ENCODE measurements at regions not wholly inside any gene's neighbourhood (a gene's known extent, or its start where the extent isn't known, plus 50 kb on each side); places are given as distances from the start of the nearest gene placed in this dataset.
"Not testable (repeated sequence)": the region's sequence is repeated elsewhere in the genome, so short reads cannot be mapped to it uniquely, and the experiment has no call there.

GRCh38 chr1:121048769-121049443, 135.2 kb downstream of the FAM72B start:
- DNase-seq; H3K36me3 Mint-ChIP-seq (ENCODE audit: insufficient read depth); H3K4me3 Mint-ChIP-seq; H3K9me3 Mint-ChIP-seq; ATAC-seq (replicated peaks); H3K27ac Mint-ChIP-seq; H3K4me1 Mint-ChIP-seq (ENCODE audit: low read depth in 2 of 2): not testable (repeated sequence)
- peaks cover 6 to 24% of the 10 kb centered on the region in 2 donors for H3K27me3 Mint-ChIP-seq

GRCh38 chr1:121050097-121050496, 134.0 kb downstream of the FAM72B start:
- not testable (repeated sequence) for H3K36me3 Mint-ChIP-seq (ENCODE audit: insufficient read depth); H3K4me3 Mint-ChIP-seq; H3K4me1 Mint-ChIP-seq (ENCODE audit: low read depth in 2 of 2); ATAC-seq (replicated peaks); DNase-seq; H3K27ac Mint-ChIP-seq; H3K9me3 Mint-ChIP-seq
- peaks cover 6 to 24% of the 10 kb centered on the region in 2 donors for H3K27me3 Mint-ChIP-seq

- DNase-seq; H3K27ac Mint-ChIP-seq; H3K36me3 Mint-ChIP-seq (ENCODE audit: insufficient read depth); H3K4me1 Mint-ChIP-seq (ENCODE audit: low read depth in 2 of 2); ATAC-seq (replicated peaks); H3K9me3 Mint-ChIP-seq: not testable (repeated sequence)
- H3K4me3 Mint-ChIP-seq, result peak overlapping the region in 1 of 2 donors; percentile 10
- H3K27me3 Mint-ChIP-seq, result peaks cover 6 to 24% of the 10 kb centered on the region in 2 donors
Measured at GRCh38 chr1:121051161-121051790, 132.9 kb downstream of the FAM72B start.

DNA sequence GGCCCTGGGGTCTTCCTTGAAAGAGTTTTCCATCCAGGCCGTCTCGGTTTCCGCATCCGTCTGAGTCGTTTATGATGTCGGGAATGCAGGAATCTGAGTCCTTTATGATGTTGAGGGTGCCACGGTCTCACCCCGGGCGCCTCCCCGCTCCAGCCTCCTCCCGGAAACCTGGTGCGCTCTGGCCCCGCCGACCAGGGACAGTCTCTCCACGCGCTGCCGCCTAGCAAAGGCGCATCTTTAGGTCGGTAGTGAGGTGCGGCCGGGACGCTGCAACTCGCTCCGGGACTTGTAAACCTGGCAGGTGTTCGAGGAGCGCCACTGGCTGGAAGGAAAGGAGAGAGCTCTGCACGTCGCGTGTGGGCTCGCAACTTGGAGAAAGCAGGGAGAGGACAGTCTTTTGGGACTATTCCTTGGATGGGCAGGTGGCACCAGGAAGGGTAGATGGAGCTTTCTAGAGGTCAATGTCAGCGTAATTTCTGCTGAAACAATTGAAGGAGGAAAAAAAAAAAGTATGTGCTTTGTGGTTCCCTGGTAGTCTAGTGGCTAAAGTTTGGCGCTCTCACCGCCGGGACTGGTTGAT, 132.0 kb downstream of the FAM72B start:
- not testable (repeated sequence) for H3K9me3 Mint-ChIP-seq; H3K36me3 Mint-ChIP-seq (ENCODE audit: insufficient read depth); H3K27ac Mint-ChIP-seq; H3K4me1 Mint-ChIP-seq (ENCODE audit: low read depth in 2 of 2); DNase-seq; H3K4me3 Mint-ChIP-seq; ATAC-seq (replicated peaks)
- peaks cover 6 to 25% of the 10 kb centered on the region in 2 donors for H3K27me3 Mint-ChIP-seq

- ATAC-seq (replicated peaks); DNase-seq; H3K4me3 Mint-ChIP-seq; H3K36me3 Mint-ChIP-seq (ENCODE audit: insufficient read depth); H3K27ac Mint-ChIP-seq; H3K4me1 Mint-ChIP-seq (ENCODE audit: low read depth in 2 of 2); H3K9me3 Mint-ChIP-seq: not testable (repeated sequence)
- H3K27me3 Mint-ChIP-seq, result peaks cover 6 to 27% of the 10 kb centered on the region in 2 donors
Measured at GRCh38 chr1:121054928-121055327, 129.2 kb downstream of the FAM72B start.

DNA sequence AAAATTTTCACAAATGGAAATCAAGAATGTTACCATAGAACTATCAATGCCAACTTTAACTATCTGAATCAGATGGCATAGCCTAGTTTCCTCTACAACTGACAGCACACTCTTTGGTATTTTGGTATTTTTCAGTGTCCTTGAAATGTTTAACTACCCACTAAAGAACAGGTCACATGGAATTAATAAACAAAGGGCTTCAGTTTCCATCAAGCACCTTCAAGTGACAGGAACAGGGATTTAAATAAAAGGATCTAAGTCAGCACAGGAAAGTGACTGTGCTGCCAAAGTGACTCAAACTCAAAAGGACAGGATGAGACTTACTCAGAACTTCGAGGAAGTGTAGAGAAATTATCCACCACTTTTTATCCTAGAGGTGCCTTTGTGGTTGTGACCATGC, 117.2 kb downstream of the FAM72B start:
- H3K4me1 Mint-ChIP-seq (ENCODE audit: low read depth in 2 of 2); H3K9me3 Mint-ChIP-seq: not testable (repeated sequence)

GRCh38 chr1:121068738-121069499, 115.2 kb downstream of the FAM72B start:
- H3K9me3 Mint-ChIP-seq; H3K36me3 Mint-ChIP-seq (ENCODE audit: insufficient read depth); H3K4me3 Mint-ChIP-seq; H3K4me1 Mint-ChIP-seq (ENCODE audit: low read depth in 2 of 2); ATAC-seq (replicated peaks); H3K27me3 Mint-ChIP-seq; H3K27ac Mint-ChIP-seq; DNase-seq: not testable (repeated sequence)

More for the DNA sequence above, 117.2 kb downstream of the FAM72B start:
- not testable (repeated sequence) for H3K27me3 Mint-ChIP-seq; H3K27ac Mint-ChIP-seq; H3K4me3 Mint-ChIP-seq; H3K36me3 Mint-ChIP-seq (ENCODE audit: insufficient read depth); DNase-seq; ATAC-seq (replicated peaks)

DNA sequence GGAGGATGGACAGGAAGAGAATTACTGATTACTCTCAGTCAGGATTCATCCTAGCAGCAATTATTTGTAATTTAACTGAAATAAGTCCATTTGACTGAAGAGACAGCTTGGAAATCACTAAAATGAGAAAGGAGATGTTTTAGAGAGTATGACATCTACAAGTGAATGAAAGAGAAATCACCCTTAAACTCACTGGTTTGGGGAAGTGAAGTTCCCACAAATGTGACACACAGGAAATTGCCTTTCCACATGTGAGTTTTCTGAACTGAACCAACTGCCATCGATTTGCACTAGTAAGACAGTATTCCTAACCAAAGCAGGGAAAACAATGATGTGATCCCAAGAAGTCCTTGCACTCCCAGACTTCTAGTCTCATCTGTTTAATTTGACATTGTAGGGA, 110.3 kb downstream of the FAM72B start:
- H3K27me3 Mint-ChIP-seq; ATAC-seq (replicated peaks); H3K9me3 Mint-ChIP-seq; H3K36me3 Mint-ChIP-seq (ENCODE audit: insufficient read depth); H3K4me3 Mint-ChIP-seq; H3K27ac Mint-ChIP-seq; DNase-seq; H3K4me1 Mint-ChIP-seq (ENCODE audit: low read depth in 2 of 2): not testable (repeated sequence)

GRCh38 chr1:121075254-121075805, 108.8 kb downstream of the FAM72B start:
- not testable (repeated sequence) for H3K36me3 Mint-ChIP-seq (ENCODE audit: insufficient read depth)

DNA sequence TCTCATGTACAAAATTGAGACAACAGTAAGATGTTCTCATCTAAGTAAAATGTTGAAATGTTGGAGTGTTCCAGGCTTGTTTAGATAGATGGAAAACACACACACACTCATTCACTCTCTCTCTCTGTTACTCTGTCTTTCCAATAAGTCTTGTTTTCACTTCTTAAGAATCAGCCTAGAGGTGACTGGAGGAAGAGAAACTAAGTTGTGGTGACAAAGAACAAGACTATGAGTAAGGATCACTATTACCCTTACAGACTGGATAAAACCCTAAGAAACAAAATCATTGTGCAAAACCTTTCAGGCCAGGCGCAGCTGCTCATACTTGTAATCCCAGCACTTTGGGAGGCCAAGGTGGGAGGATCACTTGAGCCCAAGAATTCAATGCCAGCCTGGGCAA, 107.5 kb downstream of the FAM72B start:
- ATAC-seq (replicated peaks); H3K4me3 Mint-ChIP-seq; H3K36me3 Mint-ChIP-seq (ENCODE audit: insufficient read depth); DNase-seq; H3K9me3 Mint-ChIP-seq; H3K27ac Mint-ChIP-seq; H3K4me1 Mint-ChIP-seq (ENCODE audit: low read depth in 2 of 2): not testable (repeated sequence)
- H3K27me3 Mint-ChIP-seq, result peaks cover 21 to 25% of the 10 kb centered on the region in 2 donors

More at GRCh38 chr1:121075254-121075805, 108.8 kb downstream of the FAM72B start:
- H3K27ac Mint-ChIP-seq; DNase-seq; H3K4me1 Mint-ChIP-seq (ENCODE audit: low read depth in 2 of 2); H3K9me3 Mint-ChIP-seq; ATAC-seq (replicated peaks); H3K4me3 Mint-ChIP-seq: not testable (repeated sequence)
- peaks cover 12 to 17% of the 10 kb centered on the region in 2 donors for H3K27me3 Mint-ChIP-seq

GRCh38 chr1:121079655-121080054, 104.5 kb downstream of the FAM72B start:
- H3K4me3 Mint-ChIP-seq; H3K9me3 Mint-ChIP-seq; H3K36me3 Mint-ChIP-seq (ENCODE audit: insufficient read depth); H3K27ac Mint-ChIP-seq; H3K4me1 Mint-ChIP-seq (ENCODE audit: low read depth in 2 of 2); ATAC-seq (replicated peaks); DNase-seq: not testable (repeated sequence)
- peaks cover 22 to 28% of the 10 kb centered on the region in 2 donors for H3K27me3 Mint-ChIP-seq

DNA sequence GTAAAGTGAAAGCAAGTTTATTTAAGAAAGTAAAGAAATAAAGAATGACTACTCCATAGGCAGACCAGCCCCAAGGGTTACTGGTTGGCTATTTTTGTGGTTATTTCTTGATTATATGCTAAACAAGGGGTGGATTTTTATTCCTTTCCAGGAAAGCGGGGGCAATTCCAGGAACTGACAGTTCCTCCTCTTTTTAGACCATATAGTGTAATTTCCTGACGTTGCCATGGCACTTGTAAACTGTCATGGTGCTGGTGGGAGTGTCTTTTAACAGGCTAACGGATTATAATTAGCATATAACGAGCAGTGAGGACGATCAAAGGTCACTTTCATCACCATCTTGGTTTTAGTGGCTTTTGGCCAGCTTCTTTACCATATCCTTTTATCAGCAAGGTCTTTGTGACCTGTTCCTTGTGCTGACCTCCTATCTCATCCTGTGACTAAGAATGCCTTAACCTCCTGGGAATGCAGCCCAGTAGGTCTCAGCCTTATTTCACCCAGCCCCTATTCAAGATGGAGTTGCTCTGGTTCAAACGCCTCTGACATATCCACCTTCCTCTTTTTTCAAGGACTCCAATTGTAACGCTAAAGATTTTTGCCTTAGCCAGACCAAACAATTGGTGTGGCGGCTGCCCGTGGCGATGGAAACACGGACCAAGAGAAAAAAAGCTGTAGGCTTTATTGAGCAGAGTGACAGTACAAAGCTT, 103.8 kb downstream of the FAM72B start:
- peaks cover 22 to 35% of the 10 kb centered on the region in 2 donors for H3K27me3 Mint-ChIP-seq

DNA sequence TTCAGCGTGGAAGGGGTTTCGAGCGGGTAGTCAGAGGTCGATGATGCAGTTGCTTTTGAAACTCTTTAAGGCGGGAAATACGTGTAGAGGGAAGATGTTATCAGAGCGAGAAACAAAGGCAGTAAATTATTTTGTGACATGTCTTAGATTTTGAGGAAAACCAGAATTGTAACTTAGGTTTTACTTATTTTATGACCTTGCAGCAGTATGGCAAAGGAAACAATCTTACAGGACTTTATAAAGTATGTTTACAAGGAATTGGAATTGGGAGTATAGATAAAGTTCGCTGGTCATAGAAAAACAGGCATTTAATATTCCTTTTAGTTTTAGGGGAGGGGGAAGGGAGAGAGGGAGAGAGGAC, 103.3 kb downstream of the FAM72B start:
- H3K27ac Mint-ChIP-seq; ATAC-seq (replicated peaks); H3K4me1 Mint-ChIP-seq (ENCODE audit: low read depth in 2 of 2); H3K36me3 Mint-ChIP-seq (ENCODE audit: insufficient read depth); H3K4me3 Mint-ChIP-seq; DNase-seq; H3K9me3 Mint-ChIP-seq: not testable (repeated sequence)
- H3K27me3 Mint-ChIP-seq, result peaks cover 22 to 36% of the 10 kb centered on the region in 2 donors

More for the DNA sequence above, 103.8 kb downstream of the FAM72B start:
- not testable (repeated sequence) for H3K4me1 Mint-ChIP-seq (ENCODE audit: low read depth in 2 of 2); DNase-seq; ATAC-seq (replicated peaks); H3K36me3 Mint-ChIP-seq (ENCODE audit: insufficient read depth); H3K4me3 Mint-ChIP-seq; H3K9me3 Mint-ChIP-seq; H3K27ac Mint-ChIP-seq
